Liver (tissue), 8 donors: ENCODE measurements at regions not wholly inside any gene's neighbourhood (a gene's known extent, or its start where the extent isn't known, plus 50 kb on each side); places are given as distances from the start of the nearest gene placed in this dataset.

Source experiments
- DNase-seq: peaks from one replicate; pipeline ENCODE4 v3.0.0-alpha.2; 2017; ENCODE audit warnings: low spot score
- H3K27ac ChIP-seq, 2 donors: one replicate each; pipeline ENCODE4 v1.7.0; 2013; ENCODE audit warnings: inconsistent platforms in 2 of 2, low read length in 2 of 2, control low read depth in 1 of 2, low read depth in 1 of 2, mild to moderate bottlenecking in 1 of 2
- H3K27me3 ChIP-seq, 4 donors: one replicate each; pipeline versions ENCODE4 v1.6.1 to v1.7.0; 2013; ENCODE audit warnings: low read length in 3 of 4, inconsistent platforms in 1 of 4, mild to moderate bottlenecking in 1 of 4, moderate library complexity in 1 of 4; ENCODE audit not compliant: control insufficient read depth in 4 of 4, insufficient read depth in 4 of 4
- H3K36me3 ChIP-seq, 4 donors: one replicate each; pipeline versions ENCODE4 v1.6.1 to v1.7.0; 2013; ENCODE audit warnings: low read length in 3 of 4, mild to moderate bottlenecking in 3 of 4, low read depth in 1 of 4, moderate library complexity in 1 of 4; ENCODE audit not compliant: control insufficient read depth in 4 of 4, insufficient read depth in 3 of 4
- H3K4me1 ChIP-seq, 4 donors: one replicate each; pipeline versions ENCODE4 v1.6.1 to v1.7.0; 2013; ENCODE audit warnings: low read length in 3 of 4, mild to moderate bottlenecking in 3 of 4, moderate library complexity in 1 of 4; ENCODE audit not compliant: control insufficient read depth in 4 of 4, insufficient read depth in 4 of 4
- H3K4me3 ChIP-seq, 3 donors: one replicate each; pipeline versions ENCODE4 v1.6.1 to v1.7.0; 2013; ENCODE audit warnings: low read length in 3 of 3, control low read depth in 1 of 3, low read depth in 1 of 3, mild to moderate bottlenecking in 1 of 3
- H3K9ac ChIP-seq, 2 donors: one replicate each; pipeline ENCODE4 v1.7.0; 2013; ENCODE audit warnings: low read length in 2 of 2, mild to moderate bottlenecking in 2 of 2, moderate library complexity in 2 of 2, control low read depth in 1 of 2, low read depth in 1 of 2
- H3K9me3 ChIP-seq, 4 donors: one replicate each; pipeline versions ENCODE4 v1.6.1 to v1.7.0; 2013; ENCODE audit warnings: low read length in 3 of 4; ENCODE audit not compliant: control insufficient read depth in 4 of 4
- CTCF ChIP-seq: fragments of 150-350 bp; IDR thresholded peaks from 2 replicates; pipeline ENCODE4 v1.5.1; 2017; ENCODE audit warnings: improper control_type of control experiment, low read depth, low read length; ENCODE audit not compliant: missing input control
- EGR1 ChIP-seq, 2 donors: IDR thresholded peaks; 2 replicates each; pipeline ENCODE4 v1.6.1; 2016 to 2018; ENCODE audit warnings: antibody characterized with exemption in 2 of 2, low read depth in 2 of 2
- FOXA2 ChIP-seq: IDR thresholded peaks from 2 replicates; pipeline ENCODE4 v1.6.1; 2016; ENCODE audit warnings: antibody characterized with exemption
- GABPA ChIP-seq, 2 donors: IDR thresholded peaks in 1 of 2; conservative IDR thresholded peaks in 1 of 2; 2 replicates each; pipeline ENCODE4 v1.6.1; 2016; ENCODE audit warnings: antibody characterized with exemption in 2 of 2, mild to moderate bottlenecking in 1 of 2, moderate library complexity in 1 of 2
- HNF4A ChIP-seq, 2 donors: conservative IDR thresholded peaks; 2 replicates each; pipeline ENCODE4 v1.6.1; 2016; ENCODE audit warnings: antibody characterized with exemption in 2 of 2, mild to moderate bottlenecking in 2 of 2
- HNF4G ChIP-seq: IDR thresholded peaks from 2 replicates; pipeline ENCODE4 v1.6.1; 2016; ENCODE audit warnings: antibody characterized with exemption
- JUND ChIP-seq, 2 donors: IDR thresholded peaks; 2 replicates each; pipeline ENCODE4 v1.6.1; 2016; ENCODE audit warnings: antibody characterized with exemption in 2 of 2
- MAX ChIP-seq: IDR thresholded peaks from 2 replicates; pipeline ENCODE4 v1.6.1; 2016; ENCODE audit warnings: antibody characterized with exemption
- NR2F2 ChIP-seq: IDR thresholded peaks from 2 replicates; pipeline ENCODE4 v1.6.1; 2016; ENCODE audit warnings: antibody characterized with exemption
- RAD21 ChIP-seq, 2 donors: IDR thresholded peaks; 2 replicates each; pipeline ENCODE4 v1.6.1; 2016; ENCODE audit warnings: antibody characterized with exemption in 2 of 2, mild to moderate bottlenecking in 2 of 2
- RXRA ChIP-seq, 2 donors: IDR thresholded peaks; 2 replicates each; pipeline ENCODE4 v1.6.1; 2017 to 2018; ENCODE audit warnings: antibody characterized with exemption in 2 of 2, mild to moderate bottlenecking in 1 of 2
- SP1 ChIP-seq: IDR thresholded peaks from 2 replicates; pipeline ENCODE4 v1.6.1; 2018; ENCODE audit warnings: antibody characterized with exemption, mild to moderate bottlenecking
- TAF1 ChIP-seq: conservative IDR thresholded peaks from 2 replicates; pipeline ENCODE4 v1.6.1; 2016; ENCODE audit warnings: antibody characterized with exemption, mild to moderate bottlenecking
- YY1 ChIP-seq: IDR thresholded peaks from 2 replicates; pipeline ENCODE4 v1.6.1; 2016; ENCODE audit warnings: antibody characterized with exemption, mild to moderate bottlenecking
- ZBTB33 ChIP-seq: IDR thresholded peaks from 2 replicates; pipeline ENCODE4 v1.6.1; 2016; ENCODE audit warnings: antibody characterized with exemption
- WGBS: extraction: QIAGEN DNeasy Blood & Tissue Kit; methylation state at CpG from one replicate; pipeline ENCODE4 v1.1.7; 2013; 5-methylcytosine and 5-hydroxymethylcytosine counted together
- TF ChIP-seq, protein P1 (sequence below): IDR thresholded peaks from 2 replicates; pipeline ENCODE4 v1.6.1; 2016; ENCODE audit warnings: antibody characterized with exemption, mild to moderate bottlenecking
- TF ChIP-seq, protein P2 (sequence below): IDR thresholded peaks from 2 replicates; pipeline ENCODE4 v1.6.1; 2016; ENCODE audit warnings: antibody characterized with exemption
- donor health status: healthy.
- donor health status: healthy.
- donor health status: healthy.
- donor health status: healthy.
- donor health status: healthy.

GRCh38 chr7:84399661-84400060 lies 205.1 kb upstream of the SEMA3A start:
- WGBS, result 59% methylated on average over 1 of the region's 1 CpG
- Histone ChIP-seq H3K27ac (no peak overlapping the region), H3K9me3 (peaks cover 0 to 4% (median 1%) of the 10 kb centered on the region in 4 donors), H3K36me3 (no peaks in the 10 kb centered on the region), H3K9ac (no peak overlapping the region), H3K4me3 (no peak overlapping the region), H3K4me1 (no peaks in the 10 kb centered on the region), H3K27me3 (no peaks in the 10 kb centered on the region)
- TF ChIP-seq HNF4G, result no peak
- no peak for TF ChIP-seq RXRA (IDR thresholded peaks at IDR 0.05)
- TF ChIP-seq ZBTB33, result no peak
- no peak for TF ChIP-seq JUND (IDR thresholded peaks at IDR 0.05)
- TF ChIP-seq RAD21 (IDR thresholded peaks at IDR 0.05), result no peak
- TF ChIP-seq, protein P1, sequence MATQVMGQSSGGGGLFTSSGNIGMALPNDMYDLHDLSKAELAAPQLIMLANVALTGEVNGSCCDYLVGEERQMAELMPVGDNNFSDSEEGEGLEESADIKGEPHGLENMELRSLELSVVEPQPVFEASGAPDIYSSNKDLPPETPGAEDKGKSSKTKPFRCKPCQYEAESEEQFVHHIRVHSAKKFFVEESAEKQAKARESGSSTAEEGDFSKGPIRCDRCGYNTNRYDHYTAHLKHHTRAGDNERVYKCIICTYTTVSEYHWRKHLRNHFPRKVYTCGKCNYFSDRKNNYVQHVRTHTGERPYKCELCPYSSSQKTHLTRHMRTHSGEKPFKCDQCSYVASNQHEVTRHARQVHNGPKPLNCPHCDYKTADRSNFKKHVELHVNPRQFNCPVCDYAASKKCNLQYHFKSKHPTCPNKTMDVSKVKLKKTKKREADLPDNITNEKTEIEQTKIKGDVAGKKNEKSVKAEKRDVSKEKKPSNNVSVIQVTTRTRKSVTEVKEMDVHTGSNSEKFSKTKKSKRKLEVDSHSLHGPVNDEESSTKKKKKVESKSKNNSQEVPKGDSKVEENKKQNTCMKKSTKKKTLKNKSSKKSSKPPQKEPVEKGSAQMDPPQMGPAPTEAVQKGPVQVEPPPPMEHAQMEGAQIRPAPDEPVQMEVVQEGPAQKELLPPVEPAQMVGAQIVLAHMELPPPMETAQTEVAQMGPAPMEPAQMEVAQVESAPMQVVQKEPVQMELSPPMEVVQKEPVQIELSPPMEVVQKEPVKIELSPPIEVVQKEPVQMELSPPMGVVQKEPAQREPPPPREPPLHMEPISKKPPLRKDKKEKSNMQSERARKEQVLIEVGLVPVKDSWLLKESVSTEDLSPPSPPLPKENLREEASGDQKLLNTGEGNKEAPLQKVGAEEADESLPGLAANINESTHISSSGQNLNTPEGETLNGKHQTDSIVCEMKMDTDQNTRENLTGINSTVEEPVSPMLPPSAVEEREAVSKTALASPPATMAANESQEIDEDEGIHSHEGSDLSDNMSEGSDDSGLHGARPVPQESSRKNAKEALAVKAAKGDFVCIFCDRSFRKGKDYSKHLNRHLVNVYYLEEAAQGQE, result no peak
- TF ChIP-seq HNF4A (conservative IDR thresholded peaks at IDR 0.05), result no peak
- no peak for TF ChIP-seq GABPA (IDR thresholded peaks at IDR 0.05 in 1 of 2, conservative IDR thresholded peaks at IDR 0.05 in 1 of 2)
- TF ChIP-seq YY1, result no peak
- no peak for TF ChIP-seq MAX
- no peak for TF ChIP-seq EGR1 (IDR thresholded peaks at IDR 0.05; ENCODE audit: low read depth in 2 of 2)
- TF ChIP-seq, protein P2, sequence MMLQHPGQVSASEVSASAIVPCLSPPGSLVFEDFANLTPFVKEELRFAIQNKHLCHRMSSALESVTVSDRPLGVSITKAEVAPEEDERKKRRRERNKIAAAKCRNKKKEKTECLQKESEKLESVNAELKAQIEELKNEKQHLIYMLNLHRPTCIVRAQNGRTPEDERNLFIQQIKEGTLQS, result no peak
- no peak for TF ChIP-seq TAF1
- TF ChIP-seq FOXA2, result no peak
- TF ChIP-seq SP1, result no peak
- no peak for TF ChIP-seq CTCF
- no peak for DNase-seq

- Histone ChIP-seq H3K9ac (no peak overlapping the region), H3K36me3 (no peaks in the 10 kb centered on the region), H3K4me3 (no peak overlapping the region), H3K27ac (no peak overlapping the region), H3K27me3 (no peaks in the 10 kb centered on the region), H3K4me1 (no peaks in the 10 kb centered on the region), H3K9me3 (no peaks in the 10 kb centered on the region)
- DNase-seq, result no peak
- TF ChIP-seq TAF1 (no peak), YY1 (no peak), NR2F2 (no peak), FOXA2 (no peak), HNF4A (conservative IDR thresholded peaks at IDR 0.05) (no peak), JUND (IDR thresholded peaks at IDR 0.05) (no peak), ZBTB33 (no peak), GABPA (IDR thresholded peaks at IDR 0.05 in 1 of 2, conservative IDR thresholded peaks at IDR 0.05 in 1 of 2) (no peak), HNF4G (no peak), MAX (no peak), EGR1 (IDR thresholded peaks at IDR 0.05; ENCODE audit: low read depth in 2 of 2) (no peak), RAD21 (IDR thresholded peaks at IDR 0.05) (no peak)
- TF ChIP-seq, protein P1, result no peak
- TF ChIP-seq, protein P2, result no peak
Measured at GRCh38 chr7:84394219-84394618, 199.6 kb upstream of the SEMA3A start.
